ENCODE measurements at regions not wholly inside any gene's neighbourhood (a gene's known extent, or its start where the extent isn't known, plus 50 kb on each side); places are given as distances from the start of the nearest gene placed in this dataset.

GRCh38 chr6:154648188-154648887 is 84.9 kb upstream of the SCAF8 start:
- no peak for TF ChIP-seq CTCF (IDR thresholded peaks at IDR 0.05 in 2 of 3, conservative IDR thresholded peaks at IDR 0.05 in 1 of 3; ENCODE audit: borderline replicate concordance in 1 of 3, insufficient read depth in 1 of 3, low read depth in 2 of 3, low read length in 2 of 3)
- TF ChIP-seq ATF3 (IDR thresholded peaks at IDR 0.05), result no peak
- no peak for TF ChIP-seq RAD21 (IDR thresholded peaks at IDR 0.05; ENCODE audit: low read depth)
- TF ChIP-seq CBX3 (IDR thresholded peaks at IDR 0.05; ENCODE audit: low read depth), result no peak
- no peak for TF ChIP-seq EZH2phosphoT487 (IDR thresholded peaks at IDR 0.05; ENCODE audit: borderline replicate concordance)
- no peak for TF ChIP-seq YY1 (IDR thresholded peaks at IDR 0.05; ENCODE audit: extremely low read depth, insufficient replicate concordance, low read depth, low read length)
- no peak for TF ChIP-seq ZFX (IDR thresholded peaks at IDR 0.05)
- no peak for TF ChIP-seq REST (IDR thresholded peaks at IDR 0.05; ENCODE audit: low read depth)
- CTCF ChIA-PET, result interaction anchor here (1.0 kb wide), 1 partner anchor 27 kb away, joined by 4 read pairs; no protein-coding TSS in a partner anchor
- no peaks in the 10 kb centered on the region for H3K9me2 ChIP-seq (ENCODE audit: insufficient read depth)
- DNase-seq (ENCODE audit: low read depth, low spot score) (no peak), ATAC-seq (no peak)
- no peaks in the 10 kb centered on the region for H3K36me3 ChIP-seq (ENCODE audit: control insufficient read depth in 1 of 2, insufficient read depth in 2 of 2, low read length in 2 of 2)
- no peak overlapping the region for H2AFZ ChIP-seq (ENCODE audit: low read depth, low read length, poor library complexity, severe bottlenecking)
- no peak overlapping the region for H3K4me2 ChIP-seq (ENCODE audit: low read length)
- no peaks in the 10 kb centered on the region for H3K9me3 ChIP-seq (ENCODE audit: control insufficient read depth in 1 of 2, insufficient read depth in 1 of 2, low read depth in 1 of 2, low read length in 2 of 2)
- no peaks in the 10 kb centered on the region for H4K20me1 ChIP-seq (ENCODE audit: insufficient read depth)
- no peak overlapping the region for H3K9ac ChIP-seq (ENCODE audit: low read length)
- no peak overlapping the region for H3K4me3 ChIP-seq (replicated peaks in 1 of 2; ENCODE audit: low read depth in 1 of 2, low read length in 2 of 2)
- H3K79me2 ChIP-seq (ENCODE audit: insufficient read depth, low read length), result no peaks in the 10 kb centered on the region
- H3K4me1 ChIP-seq (ENCODE audit: control insufficient read depth in 1 of 2, insufficient read depth in 2 of 2, low read length in 2 of 2), result no peaks in the 10 kb centered on the region
- POLR2A ChIA-PET, result no interaction called here
- BruUV-seq (replicated peaks), result no TSS peak
- intact Hi-C loops (cut with micrococcal nuclease), result no loop called here
- H3K27me3 ChIP-seq (ENCODE audit: insufficient read depth, low read length), result no peaks in the 10 kb centered on the region
- H3K27ac ChIP-seq (ENCODE audit: low read depth, low read length), result no peak overlapping the region
- RAD21 ChIA-PET (ENCODE audit: low non-redundant PET in 1 of 2, low total read pairs in 2 of 2, uncharacterized antibody in 2 of 2, unreplicated experiment in 2 of 2), result no interaction called here
